Tibial artery (tissue), 4 donors: ENCODE measurements at regions not wholly inside any gene's neighbourhood (a gene's known extent, or its start where the extent isn't known, plus 50 kb on each side); places are given as distances from the start of the nearest gene placed in this dataset.

Source experiments
- DNase-seq, 2 donors: peaks; one replicate each; pipeline ENCODE4 v3.0.0-alpha.2; 2019
- H3K27ac ChIP-seq, 2 donors: fragments of 200-600 bp; sonication (generic) in 1 of 2; 1 replicate in 1 of 2; 2 replicates in 1 of 2; pipeline ENCODE4 v1.5.1; 2018 to 2019; ENCODE audit warnings: mild to moderate bottlenecking in 1 of 2
- H3K27me3 ChIP-seq, 2 donors: fragments of 200-600 bp; sonication (generic) in 1 of 2; one replicate each; pipeline versions ENCODE4 v1.5.1 to v1.6.0; 2016 to 2019
- H3K36me3 ChIP-seq, 3 donors: fragments of 200-600 bp; sonication (generic) in 2 of 3; one replicate each; pipeline ENCODE4 v1.5.1; 2016 to 2019; ENCODE audit warnings: mild to moderate bottlenecking in 2 of 3
- H3K4me1 ChIP-seq, 4 donors: fragments of 200-600 bp; sonication (generic) in 2 of 4; 1 replicate in 3 of 4; 2 replicates in 1 of 4; pipeline ENCODE4 v1.5.1; 2016 to 2019
- H3K4me3 ChIP-seq, 2 donors: fragments of 200-600 bp; sonication (generic) in 1 of 2; 1 replicate in 1 of 2; 2 replicates in 1 of 2; pipeline ENCODE4 v1.5.1; 2018 to 2019; ENCODE audit warnings: mild to moderate bottlenecking in 2 of 2
- H3K9me3 ChIP-seq, 3 donors: fragments of 200-600 bp; sonication (generic) in 1 of 3; one replicate each; pipeline ENCODE4 v1.5.1; 2016 to 2019
- intact Hi-C: fragments of 100-400 bp; cut with DNase I; formaldehyde crosslinking; loops from one replicate; pipeline ENCODE4 v1.15.0; 2023; ENCODE audit warnings: low total_unique reads
- TF ChIP-seq, protein P1 (sequence below), 2 experiments: fragments of 200-600 bp in 1 of 2; fragments of 450-650 bp in 1 of 2; IDR thresholded peaks; one replicate each; pipeline ENCODE4 v1.5.1; 2017 to 2019; ENCODE audit warnings: antibody characterized with exemption in 2 of 2, mild to moderate bottlenecking in 1 of 2, moderate library complexity in 1 of 2

DNA sequence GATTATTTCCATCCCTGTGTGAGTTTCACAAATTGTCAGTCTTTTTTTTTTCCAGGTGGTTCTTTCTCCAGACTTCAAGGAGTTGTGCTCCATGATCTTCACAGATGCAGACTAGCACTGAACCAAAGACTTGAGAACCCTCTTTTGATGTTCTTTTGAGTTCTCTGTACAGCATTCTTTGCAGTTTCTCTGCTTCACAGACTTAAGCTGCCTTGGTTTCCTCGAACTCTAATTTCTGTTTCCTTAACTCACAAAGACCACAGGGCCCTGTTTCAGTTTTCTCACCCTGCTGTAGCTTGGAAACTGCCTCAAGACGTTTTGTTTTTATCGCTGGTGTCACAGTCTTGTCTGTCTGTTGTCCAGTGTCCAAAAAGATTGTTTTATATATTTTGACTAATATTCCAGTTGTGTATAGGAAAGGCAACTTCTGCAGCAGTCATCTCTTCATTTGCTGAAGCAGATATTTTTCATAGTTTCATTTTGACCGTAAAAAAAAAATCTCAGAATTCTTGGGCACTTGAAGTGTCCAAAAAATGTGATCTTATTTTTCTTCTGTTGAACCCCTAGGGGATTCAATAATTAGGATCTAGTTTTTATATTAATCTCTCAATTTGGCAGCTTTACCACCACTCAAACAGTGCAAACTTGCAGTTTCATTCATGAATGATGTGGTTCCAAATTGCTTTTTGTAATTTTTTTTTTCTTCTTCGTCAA lies 97.0 kb upstream of the MC4R start:
- no peaks in the 10 kb centered on the region for H3K9me3 ChIP-seq
- intact Hi-C loops: loop anchor here (5.0 kb wide), 1 partner anchor 348 kb away; no protein-coding TSS in a partner anchor
- no peak for DNase-seq
- H3K4me1 ChIP-seq: no peaks in the 10 kb centered on the region
- H3K27me3 ChIP-seq: no peaks in the 10 kb centered on the region
- TF ChIP-seq, protein P1, sequence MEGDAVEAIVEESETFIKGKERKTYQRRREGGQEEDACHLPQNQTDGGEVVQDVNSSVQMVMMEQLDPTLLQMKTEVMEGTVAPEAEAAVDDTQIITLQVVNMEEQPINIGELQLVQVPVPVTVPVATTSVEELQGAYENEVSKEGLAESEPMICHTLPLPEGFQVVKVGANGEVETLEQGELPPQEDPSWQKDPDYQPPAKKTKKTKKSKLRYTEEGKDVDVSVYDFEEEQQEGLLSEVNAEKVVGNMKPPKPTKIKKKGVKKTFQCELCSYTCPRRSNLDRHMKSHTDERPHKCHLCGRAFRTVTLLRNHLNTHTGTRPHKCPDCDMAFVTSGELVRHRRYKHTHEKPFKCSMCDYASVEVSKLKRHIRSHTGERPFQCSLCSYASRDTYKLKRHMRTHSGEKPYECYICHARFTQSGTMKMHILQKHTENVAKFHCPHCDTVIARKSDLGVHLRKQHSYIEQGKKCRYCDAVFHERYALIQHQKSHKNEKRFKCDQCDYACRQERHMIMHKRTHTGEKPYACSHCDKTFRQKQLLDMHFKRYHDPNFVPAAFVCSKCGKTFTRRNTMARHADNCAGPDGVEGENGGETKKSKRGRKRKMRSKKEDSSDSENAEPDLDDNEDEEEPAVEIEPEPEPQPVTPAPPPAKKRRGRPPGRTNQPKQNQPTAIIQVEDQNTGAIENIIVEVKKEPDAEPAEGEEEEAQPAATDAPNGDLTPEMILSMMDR (IDR thresholded peaks at IDR 0.05): no peak
- no peaks in the 10 kb centered on the region for H3K36me3 ChIP-seq
- H3K4me3 ChIP-seq: no peak overlapping the region
- no peak overlapping the region for H3K27ac ChIP-seq

GRCh38 chr18:60471652-60472051 lies 99.1 kb upstream of the MC4R start:
- no peak for DNase-seq
- Histone ChIP-seq H3K36me3 (no peaks in the 10 kb centered on the region), H3K4me3 (no peak overlapping the region), H3K27ac (no peak overlapping the region), H3K27me3 (no peaks in the 10 kb centered on the region), H3K9me3 (no peaks in the 10 kb centered on the region), H3K4me1 (no peaks in the 10 kb centered on the region)
- intact Hi-C loops: no loop called here
- TF ChIP-seq, protein P1 (IDR thresholded peaks at IDR 0.05): no peak

DNA sequence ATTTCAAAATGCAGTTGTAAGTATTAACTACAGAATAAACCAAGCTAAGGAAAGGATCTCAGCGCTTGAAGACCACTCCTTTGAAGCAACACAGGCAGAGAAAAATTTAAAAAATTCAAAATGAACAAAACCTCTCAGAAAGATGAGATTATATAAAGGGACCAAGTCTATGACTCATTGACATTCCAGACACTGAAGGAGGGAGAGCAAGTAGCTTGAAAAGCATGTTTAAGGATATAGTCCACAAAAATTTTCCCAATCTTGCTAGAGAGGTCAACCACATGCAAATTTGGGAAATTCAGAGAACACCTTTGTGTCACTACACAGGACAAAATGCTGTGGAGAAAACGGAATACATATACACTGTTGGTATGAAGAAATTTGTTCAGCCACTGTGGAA lies 112.6 kb upstream of the MC4R start:
- intact Hi-C loops: no loop called here
- H3K4me1 ChIP-seq: no peaks in the 10 kb centered on the region
- H3K27ac ChIP-seq: no peak overlapping the region
- DNase-seq: no peak
- no peaks in the 10 kb centered on the region for H3K9me3 ChIP-seq
- TF ChIP-seq, protein P1 (IDR thresholded peaks at IDR 0.05): no peak
- no peaks in the 10 kb centered on the region for H3K27me3 ChIP-seq
- no peaks in the 10 kb centered on the region for H3K36me3 ChIP-seq
- H3K4me3 ChIP-seq: no peak overlapping the region

DNA sequence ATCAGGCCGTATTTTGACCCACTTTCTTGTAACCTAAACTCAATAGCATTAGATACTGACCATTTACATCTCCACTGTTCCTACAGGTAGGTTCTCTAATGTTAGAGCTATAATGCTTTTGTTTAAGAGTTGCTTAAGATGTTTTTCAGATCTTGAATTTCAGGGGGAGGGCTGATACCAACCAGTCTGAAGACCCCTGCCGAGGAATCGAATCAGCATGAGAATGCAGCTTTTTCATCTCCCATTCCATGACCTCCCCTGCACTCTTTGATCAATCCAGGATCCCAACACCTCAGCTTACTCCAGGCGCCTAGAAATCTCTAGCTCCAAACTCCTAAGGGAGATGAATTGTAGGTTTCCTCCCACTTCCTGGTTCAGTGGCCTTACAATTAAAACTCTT lies 120.5 kb upstream of the MC4R start:
- Histone ChIP-seq H3K27ac (no peak overlapping the region), H3K9me3 (no peaks in the 10 kb centered on the region), H3K36me3 (no peaks in the 10 kb centered on the region), H3K27me3 (no peaks in the 10 kb centered on the region), H3K4me1 (no peaks in the 10 kb centered on the region), H3K4me3 (no peak overlapping the region)
- TF ChIP-seq, protein P1 (IDR thresholded peaks at IDR 0.05): no peak
- intact Hi-C loops: no loop called here
- no peak for DNase-seq

DNA sequence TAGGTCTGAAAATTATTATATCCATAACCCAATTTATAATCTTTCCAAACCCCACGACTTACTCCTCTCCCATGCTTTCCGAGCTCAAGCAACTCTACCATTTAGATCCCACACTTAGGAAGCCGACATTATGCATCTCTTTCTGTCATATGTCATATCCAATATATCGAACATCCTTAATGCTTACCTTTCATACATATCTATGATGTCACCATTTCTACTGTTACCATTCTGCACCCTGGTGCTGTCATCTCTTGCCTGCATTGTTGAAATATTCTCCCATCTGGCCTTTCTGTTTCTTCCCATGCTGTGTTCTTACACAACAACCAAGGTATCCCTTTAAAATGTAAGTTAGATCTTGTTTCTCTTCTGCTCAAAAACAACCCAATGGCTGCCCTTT lies 127.1 kb upstream of the MC4R start:
- no peak overlapping the region for H3K4me3 ChIP-seq
- intact Hi-C loops: no loop called here
- no peaks in the 10 kb centered on the region for H3K9me3 ChIP-seq
- no peak overlapping the region for H3K27ac ChIP-seq
- no peaks in the 10 kb centered on the region for H3K27me3 ChIP-seq
- DNase-seq: no peak
- H3K36me3 ChIP-seq: no peaks in the 10 kb centered on the region
- no peaks in the 10 kb centered on the region for H3K4me1 ChIP-seq
- TF ChIP-seq, protein P1 (IDR thresholded peaks at IDR 0.05): no peak

DNA sequence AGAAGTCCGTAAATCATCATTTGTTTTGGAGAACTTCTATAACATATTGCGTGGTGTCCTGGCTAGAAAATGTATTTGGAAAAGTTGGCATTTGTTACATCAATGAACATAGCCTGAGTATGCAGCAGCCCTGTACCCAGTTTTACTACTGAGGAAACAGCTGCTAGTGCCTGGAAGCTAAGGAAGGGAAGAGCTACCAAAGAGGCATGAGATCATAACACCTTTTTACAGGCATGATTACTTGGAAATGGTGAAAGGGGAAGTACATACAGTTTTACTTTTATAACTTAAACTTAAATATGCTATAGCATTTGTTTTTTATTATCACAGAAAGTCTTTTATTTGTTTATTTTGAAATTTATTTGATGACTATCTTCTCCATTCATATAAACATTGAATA lies 128.4 kb upstream of the MC4R start:
- TF ChIP-seq, protein P1 (IDR thresholded peaks at IDR 0.05): no peak
- Histone ChIP-seq H3K27ac (no peak overlapping the region), H3K27me3 (no peaks in the 10 kb centered on the region), H3K36me3 (no peaks in the 10 kb centered on the region), H3K4me3 (no peak overlapping the region), H3K9me3 (no peaks in the 10 kb centered on the region), H3K4me1 (no peaks in the 10 kb centered on the region)
- DNase-seq: no peak
- intact Hi-C loops: no loop called here
